Coronary artery (tissue), 2 donors: ENCODE measurements at regions not wholly inside any gene's neighbourhood (a gene's known extent, or its start where the extent isn't known, plus 50 kb on each side); places are given as distances from the start of the nearest gene placed in this dataset.

Experiments used
- DNase-seq: peaks from one replicate; pipeline ENCODE4 v3.0.0-alpha.2; 2017; ENCODE audit warnings: low spot score
- H3K27ac ChIP-seq, 2 donors: fragments of 200-600 bp; sonication (generic); one replicate each; pipeline ENCODE4 v1.5.1; 2016 to 2019
- H3K4me3 ChIP-seq: fragments of 200-600 bp; sonication (generic); 2 replicates; pipeline ENCODE4 v1.5.1; 2016; ENCODE audit warnings: mild to moderate bottlenecking, moderate library complexity
- TF ChIP-seq, protein P1 (sequence below): fragments of 200-600 bp; sonication (generic); IDR thresholded peaks from one replicate; pipeline ENCODE4 v1.5.1; 2019; ENCODE audit warnings: antibody characterized with exemption

DNA sequence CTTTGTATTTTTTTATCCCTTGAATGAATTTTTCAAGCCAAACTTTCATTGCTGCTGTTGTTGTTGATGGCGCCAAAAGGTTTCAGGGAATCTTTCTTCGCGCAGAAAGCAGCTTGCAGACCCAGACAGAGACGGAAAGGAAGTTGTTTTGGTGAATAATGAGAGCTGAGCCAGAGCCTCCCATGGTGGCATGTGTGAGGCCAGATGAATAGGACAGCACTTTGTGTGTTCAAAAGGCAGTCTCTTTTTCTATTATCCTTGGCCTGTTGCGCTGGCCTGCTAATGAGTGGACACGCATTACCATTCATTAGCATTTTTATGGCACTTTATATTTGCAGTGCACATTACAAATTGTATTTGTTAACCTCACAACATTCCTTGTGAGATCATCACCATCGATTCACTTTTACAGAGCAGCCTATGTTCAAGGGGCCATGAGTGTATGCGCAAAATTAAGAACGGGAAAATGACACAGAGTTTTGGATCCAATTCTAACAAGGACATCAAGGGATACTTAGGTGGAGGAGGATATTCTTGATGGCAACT is 754.7 kb downstream of the BCL11A start:
- DNase-seq, result no peak
- TF ChIP-seq, protein P1, sequence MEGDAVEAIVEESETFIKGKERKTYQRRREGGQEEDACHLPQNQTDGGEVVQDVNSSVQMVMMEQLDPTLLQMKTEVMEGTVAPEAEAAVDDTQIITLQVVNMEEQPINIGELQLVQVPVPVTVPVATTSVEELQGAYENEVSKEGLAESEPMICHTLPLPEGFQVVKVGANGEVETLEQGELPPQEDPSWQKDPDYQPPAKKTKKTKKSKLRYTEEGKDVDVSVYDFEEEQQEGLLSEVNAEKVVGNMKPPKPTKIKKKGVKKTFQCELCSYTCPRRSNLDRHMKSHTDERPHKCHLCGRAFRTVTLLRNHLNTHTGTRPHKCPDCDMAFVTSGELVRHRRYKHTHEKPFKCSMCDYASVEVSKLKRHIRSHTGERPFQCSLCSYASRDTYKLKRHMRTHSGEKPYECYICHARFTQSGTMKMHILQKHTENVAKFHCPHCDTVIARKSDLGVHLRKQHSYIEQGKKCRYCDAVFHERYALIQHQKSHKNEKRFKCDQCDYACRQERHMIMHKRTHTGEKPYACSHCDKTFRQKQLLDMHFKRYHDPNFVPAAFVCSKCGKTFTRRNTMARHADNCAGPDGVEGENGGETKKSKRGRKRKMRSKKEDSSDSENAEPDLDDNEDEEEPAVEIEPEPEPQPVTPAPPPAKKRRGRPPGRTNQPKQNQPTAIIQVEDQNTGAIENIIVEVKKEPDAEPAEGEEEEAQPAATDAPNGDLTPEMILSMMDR, result no peak
- Histone ChIP-seq H3K27ac (no peak overlapping the region), H3K4me3 (no peak overlapping the region)

DNA sequence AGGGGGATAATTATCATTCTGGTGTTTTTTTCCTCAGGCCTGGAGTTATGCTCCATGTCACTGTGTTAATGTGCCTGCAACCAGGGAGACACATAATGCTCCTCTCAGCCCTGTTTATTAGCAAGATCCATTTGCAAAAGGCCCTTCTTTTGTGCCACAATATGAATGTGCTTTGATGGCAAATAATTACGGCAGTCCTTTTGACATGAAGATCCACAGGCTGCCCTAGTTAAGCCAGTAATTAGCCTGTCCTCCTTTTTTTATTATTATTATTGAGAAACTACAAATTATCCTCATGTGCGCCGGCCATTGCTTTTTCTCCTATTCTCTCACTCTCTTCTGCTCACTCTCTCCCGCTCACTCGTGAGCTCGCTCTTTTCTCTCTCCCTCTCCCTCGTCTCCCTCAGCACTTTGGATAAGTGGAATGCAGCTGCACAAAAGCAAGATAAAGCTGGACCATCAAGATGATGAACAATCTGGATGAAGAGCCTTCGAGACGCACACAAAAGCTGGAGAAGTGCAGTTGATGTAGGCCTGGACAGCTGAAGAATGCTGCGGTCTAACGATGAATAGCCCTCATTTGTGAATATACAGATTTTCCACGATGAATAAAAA is 762.3 kb downstream of the BCL11A start:
- Histone ChIP-seq H3K27ac (no peak overlapping the region), H3K4me3 (no peak overlapping the region)
- TF ChIP-seq, protein P1, result no peak
- DNase-seq, result no peak

DNA sequence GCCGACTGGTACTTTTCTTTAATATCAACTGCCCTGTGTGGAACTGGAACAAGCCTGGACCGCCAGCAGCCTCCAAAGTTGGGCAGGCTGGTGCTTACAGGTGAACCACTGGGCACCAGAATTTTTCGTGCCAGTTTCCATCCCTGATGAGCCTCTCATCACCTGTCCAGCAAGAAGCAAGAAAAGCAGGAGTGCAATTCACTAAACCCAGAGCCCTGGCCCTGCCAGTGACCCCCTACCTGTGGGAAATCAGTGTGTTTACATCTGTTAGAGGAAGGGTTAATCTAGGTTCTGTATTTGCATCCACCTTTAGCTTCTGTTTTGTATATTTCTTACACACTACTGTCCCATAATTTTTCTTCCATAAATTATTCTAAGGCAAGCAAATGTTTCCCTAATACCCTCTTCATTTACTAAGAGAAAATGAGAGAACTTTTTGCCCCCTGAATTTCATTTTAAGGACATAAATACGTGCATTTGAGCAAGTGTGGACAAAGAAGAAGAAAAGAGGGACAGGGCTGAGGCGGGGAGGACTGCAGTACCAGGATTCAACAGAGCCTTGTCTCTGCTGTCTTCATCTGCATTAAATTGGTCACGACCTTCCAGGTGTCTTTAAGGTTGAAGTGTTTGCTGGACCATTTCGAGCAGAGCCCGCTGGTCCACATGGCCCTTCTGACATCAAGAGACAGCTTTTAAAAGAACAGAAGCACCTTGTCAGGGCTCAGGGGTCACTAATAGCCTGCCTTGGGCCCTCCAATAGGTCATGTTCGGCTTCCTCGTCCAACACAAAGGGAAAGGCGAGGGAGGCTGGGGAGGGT is 763.1 kb downstream of the BCL11A start:
- TF ChIP-seq, protein P1, result no peak
- no peak overlapping the region for H3K27ac ChIP-seq
- no peak for DNase-seq

DNA sequence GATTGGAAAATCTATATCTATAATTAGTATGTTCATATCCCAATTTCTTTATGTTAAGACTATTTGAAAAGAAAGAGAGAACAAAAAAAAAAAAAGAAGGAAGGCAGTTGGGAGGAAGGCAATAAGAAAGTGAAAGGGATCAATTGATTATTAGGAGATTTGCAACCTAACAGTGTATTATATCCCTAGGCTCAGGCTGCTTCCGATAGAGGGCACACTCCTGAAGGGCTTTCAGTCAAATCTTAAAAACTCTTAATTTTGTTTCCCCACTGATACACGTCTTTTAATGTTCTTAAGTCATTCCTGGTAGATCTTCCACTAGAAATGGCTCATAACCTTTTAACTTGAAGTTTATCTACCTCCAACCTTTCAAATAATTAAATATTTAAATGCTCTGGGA is 763.9 kb downstream of the BCL11A start:
- no peak for DNase-seq

More for the DNA sequence above, 763.1 kb downstream of the BCL11A start:
- no peak overlapping the region for H3K4me3 ChIP-seq

DNA sequence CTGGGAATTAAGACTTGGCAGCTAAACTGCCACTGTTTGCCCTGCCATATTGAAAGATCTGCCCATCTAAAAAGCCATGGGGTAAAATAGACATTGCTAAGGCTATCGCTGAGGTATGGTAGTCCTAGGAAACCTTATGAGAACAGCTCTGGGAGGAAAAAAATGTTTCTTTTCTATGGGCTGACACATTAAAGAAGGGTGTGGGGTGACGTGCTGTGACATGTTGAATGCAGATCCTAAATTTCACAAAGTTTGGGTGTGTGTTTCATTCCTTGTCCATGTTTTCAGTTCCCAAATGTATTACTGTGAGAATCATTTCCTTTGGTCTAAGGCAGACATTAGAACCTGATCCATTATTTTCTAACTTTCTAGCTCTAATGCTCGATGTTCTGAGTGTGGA is 766.4 kb downstream of the BCL11A start:
- DNase-seq, result no peak
- Histone ChIP-seq H3K4me3 (no peak overlapping the region), H3K27ac (no peak overlapping the region)
- TF ChIP-seq, protein P1, result no peak

More for the DNA sequence above, 763.9 kb downstream of the BCL11A start:
- Histone ChIP-seq H3K27ac (no peak overlapping the region), H3K4me3 (no peak overlapping the region)
- TF ChIP-seq, protein P1, result no peak

DNA sequence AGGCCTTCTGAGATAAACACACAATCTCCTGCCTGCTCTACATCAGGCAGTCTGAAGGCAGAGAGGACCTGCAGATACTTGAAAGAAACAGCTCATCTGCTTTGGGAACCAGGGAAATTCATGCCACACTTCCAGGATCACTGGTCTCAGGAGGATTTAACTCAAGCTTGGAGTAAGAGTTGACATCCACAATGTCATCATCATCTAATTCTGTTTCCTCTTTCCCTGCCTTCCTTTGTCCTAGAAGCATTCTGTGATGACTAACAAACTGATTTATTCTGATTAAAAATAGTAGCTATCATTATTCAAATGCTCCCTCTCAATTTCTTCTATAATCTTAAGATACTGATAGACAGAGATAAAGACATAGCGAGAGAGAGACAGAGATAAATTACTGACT is 766.8 kb downstream of the BCL11A start:
- Histone ChIP-seq H3K4me3 (no peak overlapping the region), H3K27ac (no peak overlapping the region)
- TF ChIP-seq, protein P1, result no peak
- no peak for DNase-seq

DNA sequence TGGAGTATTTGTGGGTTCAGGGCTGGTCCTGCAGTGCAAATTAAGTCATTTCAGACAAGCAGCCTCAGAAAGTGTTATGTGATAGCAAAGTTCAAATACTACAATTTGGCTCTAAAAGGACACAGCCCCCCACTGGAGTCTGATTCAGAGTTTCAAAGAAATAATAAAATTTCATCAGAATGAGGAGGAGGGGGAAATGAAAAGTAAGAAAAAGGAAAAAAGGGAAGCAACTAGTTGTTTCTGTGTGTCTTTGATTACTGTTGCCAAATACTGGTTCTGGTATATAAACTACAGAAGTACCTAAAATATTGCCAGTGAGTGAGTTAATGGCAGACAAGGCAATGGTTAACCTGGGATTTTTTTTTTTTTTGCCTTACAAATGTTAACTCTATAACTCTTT is 773.9 kb downstream of the BCL11A start:
- Histone ChIP-seq H3K4me3 (no peak overlapping the region), H3K27ac (no peak overlapping the region)
- TF ChIP-seq, protein P1, result no peak
- no peak for DNase-seq
